Fibroblast of the aortic adventitia (primary cell): ENCODE measurements at regions not wholly inside any gene's neighbourhood (a gene's known extent, or its start where the extent isn't known, plus 50 kb on each side); places are given as distances from the start of the nearest gene placed in this dataset.

ENCODE experiments used
- DNase-seq: peaks from one replicate; pipeline ENCODE4 v3.0.0-alpha.2; 2010; ENCODE audit warnings: low read depth
- H3K4me3 ChIP-seq: 2 replicates; pipeline ENCODE4 v1.5.1; 2011; ENCODE audit warnings: low read depth, mild to moderate bottlenecking, control low read depth, low read length, moderate library complexity
- CTCF ChIP-seq: IDR thresholded peaks from 2 replicates; pipeline ENCODE4 v1.5.1; 2011; ENCODE audit warnings: mild to moderate bottlenecking, low read length, control low read depth, inconsistent platforms; ENCODE audit not compliant: insufficient read depth

- TF ChIP-seq CTCF = no peak
- DNase-seq = no peak
- H3K4me3 ChIP-seq = no peak overlapping the region
Observed at GRCh38 chr10:111247781-111248389, 171.1 kb downstream of the ADRA2A start.

- no peak for DNase-seq
- no peak for TF ChIP-seq CTCF
- H3K4me3 ChIP-seq = no peak overlapping the region
Observed at GRCh38 chr10:111249925-111250324, 173.1 kb downstream of the ADRA2A start.

- DNase-seq = no peak
- no peak overlapping the region for H3K4me3 ChIP-seq
- TF ChIP-seq CTCF = no peak
Observed at GRCh38 chr10:111261081-111261615, 184.3 kb downstream of the ADRA2A start.

- no peak for DNase-seq
- no peak overlapping the region for H3K4me3 ChIP-seq
- TF ChIP-seq CTCF = no peak
Observed at GRCh38 chr10:111265341-111265740, 188.5 kb downstream of the ADRA2A start.

- no peak overlapping the region for H3K4me3 ChIP-seq
- no peak for DNase-seq
- TF ChIP-seq CTCF = no peak
Observed at GRCh38 chr10:111266165-111266564, 189.3 kb downstream of the ADRA2A start.

- no peak for DNase-seq
- H3K4me3 ChIP-seq = no peak overlapping the region
- no peak for TF ChIP-seq CTCF
Observed at GRCh38 chr10:111267673-111268072, 190.8 kb downstream of the ADRA2A start.

- TF ChIP-seq CTCF = no peak
Observed at GRCh38 chr10:111273235-111273634, 196.4 kb downstream of the ADRA2A start.

More at GRCh38 chr10:111273235-111273634, 196.4 kb downstream of the ADRA2A start:
- H3K4me3 ChIP-seq = no peak overlapping the region
- no peak for DNase-seq
